HCT116 (cell line): ENCODE measurements at regions not wholly inside any gene's neighbourhood (a gene's known extent, or its start where the extent isn't known, plus 50 kb on each side); places are given as distances from the start of the nearest gene placed in this dataset.

Source experiments
- ATAC-seq: fragments of 200-7000 bp; cut with Tn5 transposase; 2 replicates; pipeline ENCODE4 v1.9.1; 2020; ENCODE audit warnings: mild to moderate bottlenecking, moderate library complexity
- BruUV-seq: library from RNA; stranded (reverse); fragments of 400-500 nt; replicated peaks from 2 replicates; lab custom pipeline; 2021; lab: Mats Ljungman, UMichigan
- CTCF ChIA-PET: fragments of 300-600 bp; sonication (Branson Sonifier 250); formaldehyde crosslinking; loops from one replicate; lab custom pipeline; 2021; ENCODE audit warnings: antibody characterized with exemption; lab: Charles Lee
- POLR2A ChIA-PET: fragments of 300-600, 350-600 bp; sonication (Branson Sonifier 250); formaldehyde crosslinking; loops from one replicate; lab custom pipeline; 2021; ENCODE audit warnings: antibody characterized with exemption; lab: Charles Lee
- RAD21 ChIA-PET, 2 experiments: fragments of 300-600 bp; sonication (Branson Sonifier 250); formaldehyde crosslinking; loops; one replicate each; lab custom pipeline; 2023; ENCODE audit warnings: low total read pairs in 2 of 2; ENCODE audit not compliant: uncharacterized antibody in 2 of 2, unreplicated experiment in 2 of 2, low non-redundant PET in 1 of 2; lab: Charles Lee
- DNase-seq: peaks from one replicate; pipeline ENCODE4 v3.0.0-alpha.2; 2010; ENCODE audit warnings: low read depth, low spot score
- H2AFZ ChIP-seq: fragments of 200-600 bp; shearing (Covaris generic), sonication (generic); 2 replicates; pipeline ENCODE4 v1.6.1; 2017; ENCODE audit warnings: low read depth, mixed run types, mixed read lengths, antibody characterized with exemption, low read length; ENCODE audit not compliant: poor library complexity, severe bottlenecking
- H3K27ac ChIP-seq: 2 replicates; pipeline ENCODE4 v1.5.1; 2012; ENCODE audit warnings: low read depth, low read length
- H3K27me3 ChIP-seq: fragments of 200-600 bp; sonication (generic); 2 replicates; pipeline ENCODE4 v1.6.1; 2016; ENCODE audit warnings: mixed run types, low read length, mixed read lengths; ENCODE audit not compliant: insufficient read depth
- H3K36me3 ChIP-seq, 2 experiments: fragments of 200-500 bp in 1 of 2; fragments of 200-600 bp in 1 of 2; sonication (Bioruptor generic) in 1 of 2; sonication (generic) in 1 of 2; 2 replicates each; pipeline versions ENCODE4 v1.5.1 to v1.6.1; 2014 to 2016; ENCODE audit warnings: low read length in 2 of 2, inconsistent platforms in 1 of 2, mixed read lengths in 1 of 2, mixed run types in 1 of 2; ENCODE audit not compliant: insufficient read depth in 2 of 2, control insufficient read depth in 1 of 2
- H3K4me1 ChIP-seq, 2 experiments: fragments of 200-600 bp in 1 of 2; sonication (generic) in 1 of 2; 2 replicates each; pipeline versions ENCODE4 v1.5.1 to v1.6.1; 2012 to 2017; ENCODE audit warnings: low read length in 2 of 2, inconsistent platforms in 1 of 2, mild to moderate bottlenecking in 1 of 2, mixed read lengths in 1 of 2, mixed run types in 1 of 2, moderate library complexity in 1 of 2; ENCODE audit not compliant: insufficient read depth in 2 of 2, control insufficient read depth in 1 of 2
- H3K4me2 ChIP-seq: fragments of 200-600 bp; sonication (generic); 2 replicates; pipeline ENCODE4 v1.6.1; 2017; ENCODE audit warnings: mixed run types, low read length, mixed read lengths
- H3K4me3 ChIP-seq, 2 experiments: fragments of 200-600 bp in 1 of 2; sonication (generic) in 1 of 2; replicated peaks in 1 of 2; 2 replicates each; pipeline ENCODE4 v1.5.1; 2011 to 2016; ENCODE audit warnings: low read length in 2 of 2, control low read depth in 1 of 2, low read depth in 1 of 2, mild to moderate bottlenecking in 1 of 2, mixed read lengths in 1 of 2, mixed run types in 1 of 2
- H3K79me2 ChIP-seq: fragments of 200-600 bp; sonication (generic); 2 replicates; pipeline ENCODE4 v1.6.1; 2017; ENCODE audit warnings: mild to moderate bottlenecking, mixed run types, low read length, moderate library complexity, mixed read lengths; ENCODE audit not compliant: insufficient read depth
- H3K9ac ChIP-seq: fragments of 200-600 bp; sonication (generic); 2 replicates; pipeline ENCODE4 v1.6.1; 2016; ENCODE audit warnings: low read length, mixed read lengths
- H3K9me2 ChIP-seq: fragments of 200-600 bp; sonication (generic), shearing (Covaris generic); 2 replicates; pipeline ENCODE4 v1.6.1; 2017; ENCODE audit warnings: mixed run types, mild to moderate bottlenecking, moderate library complexity; ENCODE audit not compliant: insufficient read depth
- H3K9me3 ChIP-seq, 2 experiments: fragments of 200-500 bp in 1 of 2; fragments of 200-600 bp in 1 of 2; sonication (Bioruptor generic) in 1 of 2; sonication (generic) in 1 of 2; 2 replicates each; pipeline ENCODE4 v1.6.1; 2014 to 2017; ENCODE audit warnings: low read length in 2 of 2, mixed read lengths in 2 of 2, inconsistent platforms in 1 of 2, low read depth in 1 of 2, mild to moderate bottlenecking in 1 of 2, mixed run types in 1 of 2, moderate library complexity in 1 of 2; ENCODE audit not compliant: control insufficient read depth in 1 of 2, insufficient read depth in 1 of 2
- H4K20me1 ChIP-seq: fragments of 200-600 bp; sonication (generic), shearing (Covaris generic); 2 replicates; pipeline ENCODE4 v1.6.1; 2017; ENCODE audit warnings: mixed run types, mild to moderate bottlenecking, moderate library complexity; ENCODE audit not compliant: insufficient read depth
- ATF3 ChIP-seq: IDR thresholded peaks from 2 replicates; pipeline ENCODE4 v1.6.1; 2012
- CTCF ChIP-seq, 3 experiments: fragments of 200-600 bp in 1 of 3; sonication (generic) in 1 of 3; IDR thresholded peaks in 2 of 3; conservative IDR thresholded peaks in 1 of 3; 2 replicates each; pipeline ENCODE4 v1.5.1; 2012 to 2017; ENCODE audit warnings: low read depth in 2 of 3, low read length in 2 of 3, antibody characterized with exemption in 1 of 3, borderline replicate concordance in 1 of 3, control low read depth in 1 of 3, mild to moderate bottlenecking in 1 of 3, mixed read lengths in 1 of 3, mixed run types in 1 of 3, moderate library complexity in 1 of 3; ENCODE audit not compliant: insufficient read depth in 1 of 3
- ELF1 ChIP-seq: IDR thresholded peaks from 2 replicates; pipeline ENCODE4 v1.6.1; 2012; ENCODE audit warnings: low read depth, borderline replicate concordance
- EZH2 ChIP-seq: fragments of 200-600 bp; sonication (generic); IDR thresholded peaks from 2 replicates; pipeline ENCODE4 v1.6.1; 2017; ENCODE audit warnings: antibody characterized with exemption, mixed run types
- EZH2phosphoT487 ChIP-seq: fragments of 200-600 bp; IDR thresholded peaks from 2 replicates; pipeline ENCODE4 v1.6.1; 2018; ENCODE audit warnings: antibody characterized with exemption, borderline replicate concordance
- JUND ChIP-seq: IDR thresholded peaks from 2 replicates; pipeline ENCODE4 v1.6.1; 2012
- MAX ChIP-seq: IDR thresholded peaks from 2 replicates; pipeline ENCODE4 v1.6.1; 2012
- POLR2A ChIP-seq: IDR thresholded peaks from 2 replicates; pipeline ENCODE4 v1.7.0; 2011; ENCODE audit warnings: borderline replicate concordance; ENCODE audit not compliant: insufficient read depth, insufficient read length; ENCODE audit errors: extremely low read depth
- RAD21 ChIP-seq: IDR thresholded peaks from 2 replicates; pipeline ENCODE4 v1.6.1; 2012; ENCODE audit warnings: low read depth, mild to moderate bottlenecking
- SIN3A ChIP-seq: IDR thresholded peaks from 2 replicates; pipeline ENCODE4 v1.6.1; 2012; ENCODE audit warnings: low read depth
- SP1 ChIP-seq: IDR thresholded peaks from 2 replicates; pipeline ENCODE4 v1.6.1; 2012; ENCODE audit warnings: low read depth
- SRF ChIP-seq: IDR thresholded peaks from 2 replicates; pipeline ENCODE4 v1.6.1; 2012; ENCODE audit warnings: low read depth
- TCF7L2 ChIP-seq: IDR thresholded peaks from 2 replicates; pipeline ENCODE4 v1.7.0; 2011; ENCODE audit warnings: borderline replicate concordance, inconsistent platforms; ENCODE audit not compliant: insufficient read depth, insufficient read length; ENCODE audit errors: extremely low read depth
- ZBTB33 ChIP-seq: IDR thresholded peaks from 2 replicates; pipeline ENCODE4 v1.6.1; 2011; ENCODE audit warnings: mild to moderate bottlenecking, low read length, moderate library complexity; ENCODE audit not compliant: insufficient replicate concordance; ENCODE audit errors: extremely low read depth
- ZFX ChIP-seq: fragments of 450-650 bp; IDR thresholded peaks from 2 replicates; pipeline ENCODE4 v1.6.1; 2017
- intact Hi-C: fragments of 100-400 bp; cut with micrococcal nuclease; formaldehyde crosslinking; loops from 2 replicates; pipeline ENCODE4 v1.10.0; 2022

GRCh38 chr5:77873239-77873638 lies 97.1 kb upstream of the TBCA start:
- ChIA-PET RAD21 (no interaction called here), CTCF (no interaction called here), POLR2A (no interaction called here)
- no peak overlapping the region for H2AFZ ChIP-seq
- no peak for DNase-seq
- no peak overlapping the region for H3K4me2 ChIP-seq
- no peaks in the 10 kb centered on the region for H3K4me1 ChIP-seq
- H3K9me3 ChIP-seq, result no peaks in the 10 kb centered on the region
- H3K27ac ChIP-seq, result no peak overlapping the region
- no peak overlapping the region for H3K4me3 ChIP-seq
- H3K79me2 ChIP-seq, result no peaks in the 10 kb centered on the region
- no peaks in the 10 kb centered on the region for H4K20me1 ChIP-seq
- H3K9ac ChIP-seq, result no peak overlapping the region
- no peaks in the 10 kb centered on the region; the same call in 1 of the 2 replicates for H3K9me2 ChIP-seq
- no peak for TF ChIP-seq SIN3A
- no peak for TF ChIP-seq RAD21
- TF ChIP-seq ATF3, result no peak
- no peak for TF ChIP-seq EZH2phosphoT487
- no peak for TF ChIP-seq EZH2
- no peak for TF ChIP-seq POLR2A
- no peak for TF ChIP-seq ZFX
- TF ChIP-seq CTCF (IDR thresholded peaks at IDR 0.05 in 2 of 3, conservative IDR thresholded peaks at IDR 0.05 in 1 of 3; ENCODE audit: borderline replicate concordance in 1 of 3, insufficient read depth in 1 of 3, low read depth in 2 of 3, low read length in 2 of 3), result no peak
- TF ChIP-seq MAX, result no peak
- no peak for TF ChIP-seq JUND
- TF ChIP-seq TCF7L2, result no peak
- TF ChIP-seq ZBTB33, result no peak
- no peak for TF ChIP-seq SP1
- TF ChIP-seq ELF1, result no peak
- TF ChIP-seq SRF, result no peak
- no peaks in the 10 kb centered on the region for H3K36me3 ChIP-seq
- no TSS peak for BruUV-seq
- no peaks in the 10 kb centered on the region for H3K27me3 ChIP-seq
- no peak for ATAC-seq
- intact Hi-C loops, result no loop called here
